ENCODE measurements at regions not wholly inside any gene's neighbourhood (a gene's known extent, or its start where the extent isn't known, plus 50 kb on each side); places are given as distances from the start of the nearest gene placed in this dataset.

DNA sequence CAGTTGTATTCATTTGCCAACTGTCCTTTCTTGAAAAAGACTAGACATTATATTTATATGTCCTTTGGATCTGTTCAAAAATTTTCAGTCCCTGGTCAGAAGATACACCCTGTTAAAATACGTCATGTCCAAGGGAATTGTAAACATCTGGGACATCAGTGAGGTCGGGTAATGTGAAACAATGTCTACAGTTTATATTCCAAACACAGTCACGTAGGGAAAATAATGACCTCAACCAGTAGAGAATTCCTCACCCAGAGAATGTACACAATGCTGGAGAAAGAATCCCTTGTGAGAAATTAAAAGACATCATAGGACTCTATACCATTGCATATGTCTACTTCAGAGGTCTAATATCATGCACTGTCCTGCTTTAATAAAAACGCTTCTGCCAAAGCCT lies 888.0 kb upstream of the CHAC2 start:
- Histone ChIP-seq H3K27ac (ENCODE audit: low read depth, low read length) (no peak overlapping the region), H3K4me3 (ENCODE audit: low read depth, low read length) (no peak overlapping the region), H3K4me1 (ENCODE audit: control insufficient read depth, insufficient read depth, low read length) (no peaks in the 10 kb centered on the region), H3K9me3 (ENCODE audit: control insufficient read depth, insufficient read depth, low read length) (no peaks in the 10 kb centered on the region), H3K27me3 (ENCODE audit: control insufficient read depth, insufficient read depth, low read length) (no peaks in the 10 kb centered on the region), H3K36me3 (ENCODE audit: control insufficient read depth, insufficient read depth, low read length) (no peaks in the 10 kb centered on the region)
- DNase-seq (ENCODE audit: low read depth in 4 of 6, low spot score in 6 of 6) = no peak
- no CpG with 5 or more reads among the region's 4 CpGs for WGBS (ENCODE audit: insufficient coverage)

- Histone ChIP-seq H3K27ac (ENCODE audit: low read depth, low read length) (no peak overlapping the region), H3K4me3 (ENCODE audit: low read depth, low read length) (no peak overlapping the region), H3K36me3 (ENCODE audit: control insufficient read depth, insufficient read depth, low read length) (no peaks in the 10 kb centered on the region), H3K27me3 (ENCODE audit: control insufficient read depth, insufficient read depth, low read length) (no peaks in the 10 kb centered on the region), H3K9me3 (ENCODE audit: control insufficient read depth, insufficient read depth, low read length) (no peaks in the 10 kb centered on the region), H3K4me1 (ENCODE audit: control insufficient read depth, insufficient read depth, low read length) (no peaks in the 10 kb centered on the region)
- DNase-seq (ENCODE audit: low read depth in 4 of 6, low spot score in 6 of 6) = no peak
- no CpG with 5 or more reads among the region's 1 CpG for WGBS (ENCODE audit: insufficient coverage)
Measured at GRCh38 chr2:52877703-52878102, 889.9 kb upstream of the CHAC2 start.

DNA sequence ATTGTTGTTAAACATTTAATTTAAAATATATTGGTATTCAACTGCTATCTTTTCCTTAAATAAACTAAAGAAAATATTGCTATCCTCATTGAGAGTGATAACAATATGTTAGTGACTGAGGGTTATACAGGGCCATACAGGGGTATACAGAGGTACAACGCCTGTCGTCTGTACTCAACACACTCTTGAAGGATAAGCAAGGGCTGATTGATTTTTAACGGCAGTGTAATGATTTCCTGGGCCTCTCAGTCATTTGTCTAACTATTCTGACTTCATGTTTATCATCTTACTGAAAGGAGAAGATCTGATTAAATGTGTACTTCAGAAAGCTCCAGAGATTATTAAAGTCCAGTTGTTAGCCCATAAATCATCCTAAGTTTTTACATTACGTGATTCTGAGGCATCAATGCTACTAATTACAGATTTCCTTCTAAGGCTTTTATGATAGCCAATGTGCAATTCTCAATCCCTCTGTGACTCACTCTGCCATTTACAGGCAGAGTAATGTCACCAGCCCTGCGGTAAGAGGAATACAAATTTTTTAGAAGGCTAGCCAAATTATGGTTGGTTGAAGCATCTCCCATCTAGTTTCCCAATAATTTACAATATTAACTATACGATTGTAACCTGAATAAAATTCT lies 893.0 kb upstream of the CHAC2 start:
- DNase-seq (ENCODE audit: low read depth in 4 of 6, low spot score in 6 of 6) = peak in 1 of 6 donors; percentile 48
- Histone ChIP-seq H3K4me1 (ENCODE audit: control insufficient read depth, insufficient read depth, low read length) (no peaks in the 10 kb centered on the region), H3K9me3 (ENCODE audit: control insufficient read depth, insufficient read depth, low read length) (no peaks in the 10 kb centered on the region), H3K27me3 (ENCODE audit: control insufficient read depth, insufficient read depth, low read length) (no peaks in the 10 kb centered on the region), H3K4me3 (ENCODE audit: low read depth, low read length) (no peak overlapping the region), H3K36me3 (ENCODE audit: control insufficient read depth, insufficient read depth, low read length) (no peaks in the 10 kb centered on the region), H3K27ac (ENCODE audit: low read depth, low read length) (no peak overlapping the region)
- 90% methylated on average over 2 of the region's 6 CpGs for WGBS (ENCODE audit: insufficient coverage)

GRCh38 chr2:52862801-52863200 lies 904.8 kb upstream of the CHAC2 start:
- no peak overlapping the region for H3K27ac ChIP-seq (ENCODE audit: low read depth, low read length)
- no peaks in the 10 kb centered on the region for H3K4me1 ChIP-seq (ENCODE audit: control insufficient read depth, insufficient read depth, low read length)
- no peak for DNase-seq (ENCODE audit: low read depth in 4 of 6, low spot score in 6 of 6)
- H3K4me3 ChIP-seq (ENCODE audit: low read depth, low read length) = no peak overlapping the region
- H3K27me3 ChIP-seq (ENCODE audit: control insufficient read depth, insufficient read depth, low read length) = no peaks in the 10 kb centered on the region
- WGBS (ENCODE audit: insufficient coverage) = no CpG with 5 or more reads among the region's 3 CpGs
- H3K36me3 ChIP-seq (ENCODE audit: control insufficient read depth, insufficient read depth, low read length) = no peaks in the 10 kb centered on the region
- no peaks in the 10 kb centered on the region for H3K9me3 ChIP-seq (ENCODE audit: control insufficient read depth, insufficient read depth, low read length)

DNA sequence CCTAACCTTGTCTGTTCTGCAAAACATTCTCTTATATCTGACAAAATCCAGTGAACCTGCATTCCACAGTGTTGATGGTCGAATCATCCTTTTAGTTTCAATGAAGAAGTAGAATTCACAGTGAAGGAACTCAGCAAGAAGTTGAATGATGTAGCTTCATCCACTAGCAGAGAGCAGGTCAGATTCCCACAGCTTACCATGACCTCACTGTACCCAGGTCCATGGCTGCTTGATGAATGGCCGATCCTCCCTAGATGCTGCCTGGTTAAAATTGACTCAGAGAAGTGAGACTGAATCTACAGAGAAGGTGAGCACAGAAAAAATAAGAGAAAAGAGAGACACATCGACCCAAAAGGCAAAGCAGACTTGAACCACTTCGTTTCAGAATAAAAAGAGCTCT lies 906.0 kb upstream of the CHAC2 start:
- H3K4me1 ChIP-seq (ENCODE audit: control insufficient read depth, insufficient read depth, low read length) = no peaks in the 10 kb centered on the region
- WGBS (ENCODE audit: insufficient coverage) = 100% methylated on average over 1 of the region's 4 CpGs

GRCh38 chr2:52859065-52859464 lies 908.5 kb upstream of the CHAC2 start:
- no CpG with 5 or more reads among the region's 2 CpGs for WGBS (ENCODE audit: insufficient coverage)
- no peak overlapping the region for H3K27ac ChIP-seq (ENCODE audit: low read depth, low read length)
- H3K4me3 ChIP-seq (ENCODE audit: low read depth, low read length) = no peak overlapping the region
- H3K27me3 ChIP-seq (ENCODE audit: control insufficient read depth, insufficient read depth, low read length) = no peaks in the 10 kb centered on the region
- H3K4me1 ChIP-seq (ENCODE audit: control insufficient read depth, insufficient read depth, low read length) = no peaks in the 10 kb centered on the region
- H3K36me3 ChIP-seq (ENCODE audit: control insufficient read depth, insufficient read depth, low read length) = no peaks in the 10 kb centered on the region
- no peaks in the 10 kb centered on the region for H3K9me3 ChIP-seq (ENCODE audit: control insufficient read depth, insufficient read depth, low read length)
- DNase-seq (ENCODE audit: low read depth in 4 of 6, low spot score in 6 of 6) = no peak

More for the DNA sequence above, 906.0 kb upstream of the CHAC2 start:
- no peak for DNase-seq (ENCODE audit: low read depth in 4 of 6, low spot score in 6 of 6)
- no peaks in the 10 kb centered on the region for H3K27me3 ChIP-seq (ENCODE audit: control insufficient read depth, insufficient read depth, low read length)
- H3K27ac ChIP-seq (ENCODE audit: low read depth, low read length) = no peak overlapping the region
- H3K36me3 ChIP-seq (ENCODE audit: control insufficient read depth, insufficient read depth, low read length) = no peaks in the 10 kb centered on the region
- H3K4me3 ChIP-seq (ENCODE audit: low read depth, low read length) = no peak overlapping the region
- no peaks in the 10 kb centered on the region for H3K9me3 ChIP-seq (ENCODE audit: control insufficient read depth, insufficient read depth, low read length)

DNA sequence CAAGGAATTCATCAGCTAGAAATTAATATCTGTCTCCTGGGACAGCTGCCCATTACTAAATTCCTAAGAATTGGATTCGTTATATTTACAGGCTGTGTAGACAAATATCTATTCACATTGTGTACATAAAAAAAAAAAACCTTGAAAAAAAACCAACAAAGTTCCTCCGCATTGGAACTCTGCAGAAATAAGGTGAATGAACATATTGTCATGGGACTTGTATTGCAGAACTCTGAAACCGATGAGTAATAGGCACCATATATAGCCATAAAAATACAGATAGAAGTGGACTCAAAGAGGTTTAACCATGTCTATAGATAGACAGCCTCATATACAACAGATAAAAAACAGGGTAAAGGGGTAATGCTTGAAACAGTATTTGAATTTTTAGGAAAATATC lies 909.9 kb upstream of the CHAC2 start:
- Histone ChIP-seq H3K27me3 (ENCODE audit: control insufficient read depth, insufficient read depth, low read length) (no peaks in the 10 kb centered on the region), H3K4me1 (ENCODE audit: control insufficient read depth, insufficient read depth, low read length) (no peaks in the 10 kb centered on the region), H3K4me3 (ENCODE audit: low read depth, low read length) (no peak overlapping the region), H3K27ac (ENCODE audit: low read depth, low read length) (no peak overlapping the region), H3K36me3 (ENCODE audit: control insufficient read depth, insufficient read depth, low read length) (no peaks in the 10 kb centered on the region), H3K9me3 (ENCODE audit: control insufficient read depth, insufficient read depth, low read length) (no peaks in the 10 kb centered on the region)
- DNase-seq (ENCODE audit: low read depth in 4 of 6, low spot score in 6 of 6) = no peak
- WGBS (ENCODE audit: insufficient coverage) = no CpG with 5 or more reads among the region's 3 CpGs

GRCh38 chr2:52852006-52852405 lies 915.6 kb upstream of the CHAC2 start:
- Histone ChIP-seq H3K27ac (ENCODE audit: low read depth, low read length) (no peak overlapping the region), H3K27me3 (ENCODE audit: control insufficient read depth, insufficient read depth, low read length) (no peaks in the 10 kb centered on the region), H3K36me3 (ENCODE audit: control insufficient read depth, insufficient read depth, low read length) (no peaks in the 10 kb centered on the region), H3K4me1 (ENCODE audit: control insufficient read depth, insufficient read depth, low read length) (no peaks in the 10 kb centered on the region), H3K9me3 (ENCODE audit: control insufficient read depth, insufficient read depth, low read length) (no peaks in the 10 kb centered on the region), H3K4me3 (ENCODE audit: low read depth, low read length) (no peak overlapping the region)
- WGBS (ENCODE audit: insufficient coverage) = 90% methylated on average over 4 of the region's 7 CpGs
- no peak for DNase-seq (ENCODE audit: low read depth in 4 of 6, low spot score in 6 of 6)

- 100% methylated on average over 1 of the region's 5 CpGs for WGBS (ENCODE audit: insufficient coverage)
- Histone ChIP-seq H3K27me3 (ENCODE audit: control insufficient read depth, insufficient read depth, low read length) (no peaks in the 10 kb centered on the region), H3K36me3 (ENCODE audit: control insufficient read depth, insufficient read depth, low read length) (no peaks in the 10 kb centered on the region), H3K9me3 (ENCODE audit: control insufficient read depth, insufficient read depth, low read length) (no peaks in the 10 kb centered on the region), H3K27ac (ENCODE audit: low read depth, low read length) (no peak overlapping the region), H3K4me3 (ENCODE audit: low read depth, low read length) (no peak overlapping the region), H3K4me1 (ENCODE audit: control insufficient read depth, insufficient read depth, low read length) (no peaks in the 10 kb centered on the region)
- DNase-seq (ENCODE audit: low read depth in 4 of 6, low spot score in 6 of 6) = no peak
Measured at GRCh38 chr2:52844701-52845423, 922.7 kb upstream of the CHAC2 start.

- Histone ChIP-seq H3K4me3 (ENCODE audit: low read depth, low read length) (no peak overlapping the region), H3K4me1 (ENCODE audit: control insufficient read depth, insufficient read depth, low read length) (no peaks in the 10 kb centered on the region), H3K27ac (ENCODE audit: low read depth, low read length) (no peak overlapping the region), H3K36me3 (ENCODE audit: control insufficient read depth, insufficient read depth, low read length) (no peaks in the 10 kb centered on the region), H3K27me3 (ENCODE audit: control insufficient read depth, insufficient read depth, low read length) (no peaks in the 10 kb centered on the region), H3K9me3 (ENCODE audit: control insufficient read depth, insufficient read depth, low read length) (no peaks in the 10 kb centered on the region)
- no peak for DNase-seq (ENCODE audit: low read depth in 4 of 6, low spot score in 6 of 6)
- WGBS (ENCODE audit: insufficient coverage) = 80% methylated on average over 2 of the region's 2 CpGs
Measured at GRCh38 chr2:52835909-52836308, 931.7 kb upstream of the CHAC2 start.
